H9 (cell line): ENCODE measurements at regions not wholly inside any gene's neighbourhood (a gene's known extent, or its start where the extent isn't known, plus 50 kb on each side); places are given as distances from the start of the nearest gene placed in this dataset.

Experiments used
- DNase-seq: peaks from one replicate; pipeline ENCODE4 v3.0.0-alpha.2; 2017
- H2AFZ ChIP-seq: one replicate; pipeline ENCODE4 v1.6.1; 2013; ENCODE audit warnings: mild to moderate bottlenecking, low read length, control low read depth, moderate library complexity
- H2AK5ac ChIP-seq: 2 replicates; pipeline ENCODE4 v1.6.1; 2013; ENCODE audit warnings: low read length, control low read depth, mixed read lengths; ENCODE audit not compliant: insufficient read length
- H2BK120ac ChIP-seq: one replicate; pipeline ENCODE4 v1.6.1; 2013; ENCODE audit warnings: low read depth, mild to moderate bottlenecking, low read length, control low read depth, inconsistent platforms; ENCODE audit not compliant: poor library complexity, severe bottlenecking
- H2BK12ac ChIP-seq: 2 replicates; pipeline ENCODE4 v1.6.1; 2013; ENCODE audit warnings: low read length, control low read depth, mixed read lengths, low read depth; ENCODE audit not compliant: insufficient read length
- H2BK15ac ChIP-seq: 2 replicates; pipeline ENCODE4 v1.6.1; 2013; ENCODE audit warnings: low read depth, low read length, control low read depth
- H2BK20ac ChIP-seq: one replicate; pipeline ENCODE4 v1.6.1; 2013; ENCODE audit warnings: low read depth, mild to moderate bottlenecking, low read length, control low read depth, inconsistent platforms; ENCODE audit not compliant: poor library complexity, severe bottlenecking
- H2BK5ac ChIP-seq: 2 replicates; pipeline ENCODE4 v1.6.1; 2013; ENCODE audit warnings: low read length, control low read depth, mixed read lengths; ENCODE audit not compliant: insufficient read length
- H3K14ac ChIP-seq: 2 replicates; pipeline ENCODE4 v1.6.1; 2013; ENCODE audit warnings: low read length, control low read depth; ENCODE audit not compliant: insufficient read depth
- H3K18ac ChIP-seq: 2 replicates; pipeline ENCODE4 v1.6.1; 2013; ENCODE audit warnings: low read depth, mild to moderate bottlenecking, mixed read lengths, low read length, control low read depth; ENCODE audit not compliant: insufficient read length
- H3K23ac ChIP-seq: 2 replicates; pipeline ENCODE4 v1.6.1; 2013; ENCODE audit warnings: low read length, control low read depth, mixed read lengths, low read depth; ENCODE audit not compliant: insufficient read length
- H3K23me2 ChIP-seq: 2 replicates; pipeline ENCODE4 v1.6.1; 2013; ENCODE audit warnings: low read depth, mild to moderate bottlenecking, mixed read lengths, low read length, control low read depth; ENCODE audit not compliant: insufficient read length, poor library complexity, severe bottlenecking
- H3K27ac ChIP-seq: 2 replicates; pipeline ENCODE4 v1.5.1; 2013; ENCODE audit warnings: low read length, control low read depth, mixed read lengths, low read depth; ENCODE audit not compliant: insufficient read length
- H3K27me3 ChIP-seq: 2 replicates; pipeline ENCODE4 v1.6.1; 2013; ENCODE audit warnings: low read length, control low read depth, inconsistent platforms; ENCODE audit not compliant: insufficient read depth
- H3K4ac ChIP-seq: 2 replicates; pipeline ENCODE4 v1.6.1; 2013; ENCODE audit warnings: low read depth, mild to moderate bottlenecking, control low read depth, inconsistent platforms, low read length, moderate library complexity
- H3K4me1 ChIP-seq: 2 replicates; pipeline ENCODE4 v1.6.1; 2013; ENCODE audit warnings: low read length, control low read depth, inconsistent platforms; ENCODE audit not compliant: insufficient read depth
- H3K4me2 ChIP-seq: 2 replicates; pipeline ENCODE4 v1.6.1; 2013; ENCODE audit warnings: low read length, control low read depth, mixed read lengths; ENCODE audit not compliant: insufficient read length, insufficient read depth
- H3K56ac ChIP-seq: 2 replicates; pipeline ENCODE4 v1.6.1; 2013; ENCODE audit warnings: low read depth, mild to moderate bottlenecking, mixed read lengths, low read length, control low read depth; ENCODE audit not compliant: insufficient read length
- H3K79me1 ChIP-seq: 2 replicates; pipeline ENCODE4 v1.6.1; 2013; ENCODE audit warnings: low read depth, mild to moderate bottlenecking, moderate library complexity, low read length, control low read depth, inconsistent platforms; ENCODE audit not compliant: insufficient read depth, poor library complexity, severe bottlenecking
- H3K79me2 ChIP-seq: 2 replicates; pipeline ENCODE4 v1.6.1; 2013; ENCODE audit warnings: low read length, control low read depth, inconsistent platforms; ENCODE audit not compliant: insufficient read depth
- H3K9ac ChIP-seq: 2 replicates; pipeline ENCODE4 v1.6.1; 2013; ENCODE audit warnings: low read length, control low read depth, mixed read lengths; ENCODE audit not compliant: insufficient read length; ENCODE audit errors: extremely low read depth
- H3K9me3 ChIP-seq: one replicate; pipeline ENCODE4 v1.6.1; 2013; ENCODE audit warnings: low read depth, low read length, inconsistent platforms; ENCODE audit not compliant: control insufficient read depth
- H3T11ph ChIP-seq: one replicate; pipeline ENCODE4 v1.6.1; 2013; ENCODE audit warnings: mild to moderate bottlenecking, low read length, control low read depth, inconsistent platforms
- H4K20me1 ChIP-seq: one replicate; pipeline ENCODE4 v1.6.1; 2013; ENCODE audit not compliant: control insufficient read depth, insufficient read length, insufficient read depth
- H4K5ac ChIP-seq: 2 replicates; pipeline ENCODE4 v1.6.1; 2013; ENCODE audit warnings: low read depth, mild to moderate bottlenecking, mixed read lengths, low read length, control low read depth; ENCODE audit not compliant: insufficient read length
- H4K8ac ChIP-seq: replicated peaks from 2 replicates; pipeline ENCODE4 v1.6.1; 2013; ENCODE audit warnings: low read length, control low read depth, mixed read lengths, low read depth; ENCODE audit not compliant: insufficient read length
- H4K91ac ChIP-seq: 2 replicates; pipeline ENCODE4 v1.6.1; 2013; ENCODE audit warnings: low read depth, mild to moderate bottlenecking, moderate library complexity, mixed read lengths, low read length, control low read depth; ENCODE audit not compliant: insufficient read length
- H3K27ac Mint-ChIP-seq, 3 experiments: 2 replicates in 2 of 3; 3 replicates in 1 of 3; pipeline ENCODE4 v1.8.0; 2020 to 2021; ENCODE audit warnings: mixed read lengths in 3 of 3, mild to moderate bottlenecking in 1 of 3, moderate library complexity in 1 of 3
- H3K27me3 Mint-ChIP-seq: 2 replicates; pipeline ENCODE4 v1.8.0; 2021; ENCODE audit warnings: low read depth, mild to moderate bottlenecking, moderate library complexity, mixed read lengths
- H3K36me3 Mint-ChIP-seq, 3 experiments: 2 replicates in 2 of 3; 3 replicates in 1 of 3; pipeline ENCODE4 v1.8.0; 2020 to 2021; ENCODE audit warnings: low read depth in 3 of 3, mixed read lengths in 3 of 3; ENCODE audit not compliant: insufficient read depth in 1 of 3
- H3K4me1 Mint-ChIP-seq, 2 experiments: 2 replicates each; pipeline ENCODE4 v1.8.0; 2020; ENCODE audit warnings: mixed read lengths in 2 of 2
- H3K4me3 Mint-ChIP-seq, 2 experiments: 2 replicates in 1 of 2; 3 replicates in 1 of 2; pipeline ENCODE4 v1.8.0; 2020 to 2021; ENCODE audit warnings: mild to moderate bottlenecking in 2 of 2, mixed read lengths in 2 of 2, moderate library complexity in 1 of 2
- H3K9me3 Mint-ChIP-seq, 2 experiments: 2 replicates in 1 of 2; 3 replicates in 1 of 2; pipeline ENCODE4 v1.8.0; 2020; ENCODE audit warnings: mild to moderate bottlenecking in 2 of 2, mixed read lengths in 2 of 2, moderate library complexity in 1 of 2
- CTCF ChIP-seq: fragments of 200-600 bp; sonication (generic); conservative IDR thresholded peaks from 3 replicates; pipeline ENCODE4 v1.8.0; 2021; ENCODE audit warnings: antibody characterized with exemption, mild to moderate bottlenecking
- WGBS: extraction: QIAGEN DNeasy Blood & Tissue Kit; methylation state at CpG from one replicate; pipeline ENCODE4 v1.1.7; 2013; ENCODE audit warnings: missing lambda C conversion rate, low lambda C conversion rate, mixed read lengths; ENCODE audit not compliant: insufficient read length; ENCODE audit errors: extremely low coverage; 5-methylcytosine and 5-hydroxymethylcytosine counted together

GRCh38 chr5:52521236-52521635 lies 266.5 kb upstream of the ITGA1 start:
- Histone ChIP-seq H4K5ac (no peak overlapping the region), H3K4ac (no peak overlapping the region), H3K4me2 (no peak overlapping the region), H2BK15ac (no peak overlapping the region), H3K9me3 (no peaks in the 10 kb centered on the region), H3K14ac (no peak overlapping the region), H3K18ac (no peak overlapping the region), H4K8ac (no peak overlapping the region), H3K27ac (no peak overlapping the region), H2BK120ac (no peak overlapping the region), H3K79me2 (no peaks in the 10 kb centered on the region), H2BK12ac (no peak overlapping the region), H3K27me3 (no peaks in the 10 kb centered on the region), H3K23ac (no peak overlapping the region), H3K79me1 (no peaks in the 10 kb centered on the region), H2AK5ac (no peak overlapping the region), H3K9ac (no peak overlapping the region), H4K20me1 (no peaks in the 10 kb centered on the region), H2BK20ac (no peak overlapping the region), H4K91ac (no peak overlapping the region), H3K4me1 (no peaks in the 10 kb centered on the region), H2BK5ac (no peak overlapping the region), H3T11ph (no peak overlapping the region), H3K56ac (no peak overlapping the region), H2AFZ (no peak overlapping the region), H3K23me2 (no peaks in the 10 kb centered on the region)
- Mint-ChIP-seq H3K36me3 (no peaks in the 10 kb centered on the region; a peak in 1 of 7 replicates), H3K27ac (no peak overlapping the region), H3K27me3 (no peaks in the 10 kb centered on the region), H3K4me3 (no peak overlapping the region), H3K4me1 (no peaks in the 10 kb centered on the region), H3K9me3 (no peaks in the 10 kb centered on the region)
- DNase-seq: no peak
- no peak for TF ChIP-seq CTCF
- WGBS: no CpG with 5 or more reads among the region's 4 CpGs
